HG03097 (cell line): ENCODE measurements at regions not wholly inside any gene's neighbourhood (a gene's known extent, or its start where the extent isn't known, plus 50 kb on each side); places are given as distances from the start of the nearest gene placed in this dataset.

Source experiments
- ATAC-seq: cut with Tn5 transposase; IDR thresholded peaks from one replicate; pipeline ENCODE4 v1.9.1; 2021; ENCODE audit not compliant: unreplicated experiment, low FRiP score

DNA sequence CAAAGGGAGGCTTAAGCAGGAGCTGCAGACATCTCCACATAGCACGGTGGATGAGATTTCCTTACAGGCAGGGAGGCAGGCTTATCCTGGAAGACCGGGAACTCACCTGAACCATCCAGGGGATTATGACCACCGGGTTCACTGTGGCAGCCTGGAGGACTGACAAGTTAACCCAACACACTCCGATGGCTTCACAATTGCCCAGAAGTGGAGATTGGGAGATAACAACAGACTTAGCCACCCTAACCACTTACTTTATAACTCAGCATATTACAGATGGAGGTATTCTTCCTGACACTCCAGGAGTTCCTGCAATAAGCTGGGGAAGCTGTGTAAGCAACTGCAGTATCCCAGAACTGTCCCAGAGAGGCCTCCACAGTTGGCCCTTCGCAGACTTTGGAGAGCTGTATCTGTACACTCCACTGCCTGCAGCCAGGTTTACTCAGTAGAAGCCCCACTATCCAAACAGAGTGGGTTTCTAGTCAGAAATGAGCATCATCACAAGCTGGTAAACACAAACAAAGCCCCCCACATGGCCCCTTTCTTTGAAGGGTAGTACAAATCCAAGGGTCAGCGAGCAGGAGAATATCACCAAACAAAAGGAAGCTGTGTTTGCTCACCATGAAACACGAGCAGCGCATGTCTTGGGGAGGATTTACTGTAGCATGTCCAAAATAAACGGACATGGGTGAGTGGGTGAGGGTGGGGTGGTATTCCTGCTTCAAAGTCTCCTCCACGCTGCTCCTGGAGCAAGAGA, 462.2 kb downstream of the RASEF start:
- ATAC-seq: no peak

DNA sequence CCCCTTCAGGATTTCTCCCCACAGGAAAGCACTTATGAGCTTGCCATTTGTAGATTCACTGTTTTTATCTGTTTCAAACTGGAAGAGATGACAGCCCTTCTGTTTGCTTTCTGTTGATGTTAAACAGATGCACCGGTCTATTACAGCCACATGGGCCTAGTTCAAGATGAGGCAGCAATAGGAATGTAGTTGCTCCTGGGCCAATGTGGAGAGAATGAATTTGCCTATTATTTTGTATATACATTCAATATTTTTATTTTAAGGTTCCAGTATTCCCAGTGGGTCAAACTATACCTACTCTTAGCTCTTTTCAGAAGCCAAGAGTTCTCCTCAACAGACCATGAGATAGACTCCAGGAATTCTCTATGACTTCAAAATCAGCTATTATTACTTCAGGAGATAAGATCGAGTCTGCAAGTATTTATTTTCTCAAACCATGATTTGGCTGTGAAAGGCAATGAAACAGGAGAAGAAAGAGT, 461.6 kb downstream of the RASEF start:
- ATAC-seq: no peak

DNA sequence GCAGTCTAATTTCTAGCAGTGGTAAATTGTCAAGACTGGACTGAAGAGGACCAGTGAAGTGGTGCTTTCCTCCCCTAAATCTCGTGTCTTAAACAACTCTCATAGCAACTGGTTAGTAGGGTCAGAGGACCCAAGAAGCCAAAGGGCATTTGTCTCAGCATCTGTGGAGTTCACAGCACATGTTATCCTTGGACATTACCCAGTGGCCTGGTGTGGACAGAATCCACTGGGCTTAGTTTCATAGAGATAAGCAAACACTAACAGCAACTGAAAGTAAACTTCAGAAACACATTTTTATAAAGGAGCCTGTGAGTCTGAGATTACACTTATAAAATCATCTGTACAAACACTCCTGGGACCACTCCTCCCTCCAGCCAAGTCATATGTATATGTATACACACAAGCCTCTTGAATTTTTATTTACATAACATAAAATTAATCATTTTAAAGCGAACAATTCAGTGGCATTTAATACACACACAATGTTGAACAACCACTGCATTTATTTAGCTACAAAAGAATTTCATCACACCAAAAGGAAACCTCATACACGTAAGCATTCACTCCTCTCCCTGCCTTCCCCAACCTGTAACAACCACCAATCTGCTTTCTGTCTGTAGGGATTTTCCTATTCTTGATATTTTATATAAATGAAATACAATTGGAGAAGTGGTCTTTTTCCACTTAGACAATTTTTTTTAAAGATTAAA, 457.8 kb downstream of the RASEF start:
- no peak for ATAC-seq

DNA sequence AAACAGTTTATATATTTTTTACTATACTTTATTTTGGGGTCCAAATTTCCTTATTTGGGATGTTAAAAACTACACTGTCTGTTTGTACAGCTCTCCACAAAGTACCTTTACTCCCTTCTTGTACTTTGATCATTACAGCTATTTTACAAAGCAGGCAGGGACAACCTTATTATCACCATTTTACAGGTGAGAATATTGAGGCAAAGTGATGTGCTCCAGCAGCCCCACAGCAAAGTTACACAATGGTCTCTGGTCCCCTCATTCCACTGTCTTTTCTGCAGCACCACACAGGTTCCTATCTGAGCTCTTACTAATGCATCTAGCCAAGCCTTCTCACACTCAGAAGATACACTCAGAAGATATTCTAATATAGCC, 457.3 kb downstream of the RASEF start:
- ATAC-seq: no peak

DNA sequence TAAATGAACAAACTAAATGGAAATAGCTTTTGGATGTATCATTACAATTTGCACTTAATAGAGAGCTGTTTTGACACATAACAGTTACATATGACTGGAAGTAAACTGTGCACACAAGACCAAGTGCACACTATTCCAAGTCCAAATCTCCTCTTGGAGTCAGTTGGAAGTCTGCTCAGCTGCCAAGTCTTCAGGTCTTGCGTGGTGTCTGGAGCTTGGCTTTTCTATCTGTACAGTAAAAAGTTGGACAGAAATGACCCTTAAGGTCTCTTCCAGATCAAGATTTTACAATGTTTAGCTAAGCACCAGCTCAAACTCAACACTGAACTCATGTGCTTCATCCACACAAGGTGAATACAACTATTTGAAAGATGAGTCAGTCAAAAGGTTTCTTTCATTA, 456.9 kb downstream of the RASEF start:
- ATAC-seq: no peak

DNA sequence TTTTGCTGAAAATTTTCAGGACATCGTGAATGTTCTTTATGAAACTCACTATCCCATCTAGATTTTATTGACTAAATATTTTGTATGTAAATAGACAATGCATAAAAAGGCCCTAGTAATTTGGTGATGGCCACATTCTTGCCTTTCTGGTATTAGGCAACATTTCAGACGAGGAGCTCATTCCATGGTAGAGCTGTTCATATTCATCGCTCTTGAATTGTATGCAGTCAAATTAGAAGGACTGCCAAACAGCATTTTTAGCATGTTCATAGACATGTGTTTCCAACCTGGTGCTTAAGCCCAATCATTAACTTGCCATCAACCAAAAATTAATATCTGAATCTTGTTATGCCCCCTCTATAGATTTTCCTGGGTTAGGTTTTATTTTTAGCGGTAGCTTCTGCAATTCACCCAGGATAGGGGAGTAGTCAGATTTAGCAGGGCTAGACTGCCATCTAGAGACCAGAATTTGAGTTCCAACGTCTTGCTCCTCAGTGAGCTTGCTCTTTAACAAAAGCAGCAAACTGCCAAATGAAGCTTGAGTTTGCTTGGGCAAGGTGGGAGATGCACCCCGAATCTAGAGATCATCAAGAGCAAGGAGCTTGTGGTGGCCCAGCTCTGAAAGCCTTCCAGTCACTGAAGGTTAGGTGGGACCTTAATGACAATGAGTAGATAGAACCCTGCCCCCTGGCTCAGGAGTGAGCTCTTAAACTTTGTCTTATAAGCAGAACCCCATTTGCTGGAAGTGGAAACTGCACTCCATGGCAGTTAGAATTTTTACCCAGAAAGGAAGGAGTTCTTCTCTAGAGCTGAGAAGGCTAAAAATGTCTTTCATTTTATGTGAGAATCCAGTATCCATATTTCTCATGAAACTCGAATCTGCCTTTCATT, 456.2 kb downstream of the RASEF start:
- ATAC-seq: no peak

DNA sequence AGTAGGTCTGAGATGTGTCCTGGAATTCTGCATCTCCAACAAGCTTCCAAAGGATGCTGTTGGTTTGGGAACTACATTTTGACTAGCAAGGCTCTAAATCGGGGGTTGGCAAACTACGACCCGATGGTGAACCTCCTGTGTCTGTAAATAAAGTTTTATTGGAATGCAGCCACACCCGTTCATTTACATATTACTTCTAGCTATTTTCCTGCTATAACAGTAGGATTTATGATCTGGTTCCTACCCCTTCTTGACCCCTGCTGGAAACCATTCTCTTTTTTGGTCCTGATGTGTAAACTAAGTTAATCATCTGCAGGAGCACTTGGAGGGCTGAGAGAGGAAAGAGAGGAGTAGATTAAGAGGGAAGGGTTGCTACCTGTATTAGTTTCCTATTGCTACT, 454.5 kb downstream of the RASEF start:
- ATAC-seq: no peak

DNA sequence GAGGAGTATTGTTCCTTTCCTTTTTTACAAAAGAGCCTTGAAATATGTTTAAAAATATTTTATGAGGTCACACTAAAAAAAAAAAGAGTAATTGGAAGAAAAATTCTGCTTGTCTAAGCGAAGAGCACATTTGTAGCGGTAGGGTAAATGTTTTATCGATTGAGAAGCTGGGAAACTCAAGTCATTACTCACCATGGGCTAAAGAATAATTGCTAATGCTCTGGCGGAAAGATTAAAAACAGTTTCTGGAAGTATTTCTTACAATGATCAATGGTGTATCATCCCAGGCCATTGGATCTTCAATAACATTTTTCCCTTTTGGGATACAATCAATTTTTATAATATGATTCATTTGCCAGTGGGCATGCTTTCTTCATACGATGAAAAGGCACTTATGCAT, 450.0 kb downstream of the RASEF start:
- ATAC-seq: no peak

DNA sequence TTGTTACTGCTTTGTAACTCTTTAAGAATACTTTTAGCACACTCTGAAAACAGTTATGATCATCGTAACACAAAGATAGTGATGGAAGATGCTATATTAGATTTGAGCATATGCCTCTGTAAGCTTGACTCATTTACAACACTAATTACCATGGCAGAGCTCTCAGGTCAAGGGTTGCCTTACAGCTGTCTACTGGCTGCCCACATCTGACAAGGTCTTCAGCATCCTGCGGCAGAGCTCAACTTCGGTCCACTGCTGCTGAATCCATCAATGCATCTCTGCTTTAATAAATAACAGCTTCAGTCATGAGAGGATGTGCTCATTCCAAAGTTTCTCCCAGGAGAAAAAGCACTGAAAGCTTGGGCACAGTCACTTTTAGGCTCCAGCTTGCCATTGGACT, 449.4 kb downstream of the RASEF start:
- no peak for ATAC-seq

DNA sequence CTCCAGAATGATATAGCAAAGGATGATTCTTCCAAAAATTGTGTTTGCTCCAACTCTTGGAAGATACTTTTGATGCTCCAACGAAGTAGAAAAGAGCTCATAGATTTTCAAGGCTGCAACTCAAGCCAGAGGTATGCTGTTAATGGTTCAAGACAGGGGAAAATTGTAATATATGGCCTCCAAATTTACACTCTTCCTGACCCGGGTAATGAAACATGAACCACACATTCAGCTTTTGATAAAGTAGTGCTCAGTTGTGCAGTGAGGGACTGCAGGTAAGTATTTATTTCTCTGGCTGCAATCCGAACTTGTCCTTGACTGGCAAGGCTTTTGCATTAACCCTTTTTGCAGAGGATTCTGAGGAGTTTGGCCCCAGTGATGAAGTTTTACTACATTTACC, 446.4 kb downstream of the RASEF start:
- no peak for ATAC-seq

DNA sequence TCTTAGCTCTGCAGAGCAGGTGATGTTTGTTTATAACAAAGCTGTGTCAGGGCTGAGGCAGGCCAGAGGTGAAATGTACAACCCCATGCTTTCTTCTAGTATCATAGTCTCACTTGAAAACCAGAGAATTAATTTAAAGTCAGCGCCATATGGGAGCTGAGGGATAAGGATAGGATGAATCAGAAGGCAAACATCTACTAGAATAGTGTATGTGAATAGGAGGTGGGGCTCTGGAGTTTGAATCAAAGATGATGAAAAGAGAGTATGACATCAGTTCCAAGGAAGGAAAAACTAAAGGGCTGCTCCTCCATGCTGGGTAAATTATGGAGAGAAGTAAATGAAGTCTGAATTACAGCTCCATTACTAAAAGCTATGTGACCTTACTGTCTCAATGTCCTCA, 441.5 kb downstream of the RASEF start:
- ATAC-seq: no peak

DNA sequence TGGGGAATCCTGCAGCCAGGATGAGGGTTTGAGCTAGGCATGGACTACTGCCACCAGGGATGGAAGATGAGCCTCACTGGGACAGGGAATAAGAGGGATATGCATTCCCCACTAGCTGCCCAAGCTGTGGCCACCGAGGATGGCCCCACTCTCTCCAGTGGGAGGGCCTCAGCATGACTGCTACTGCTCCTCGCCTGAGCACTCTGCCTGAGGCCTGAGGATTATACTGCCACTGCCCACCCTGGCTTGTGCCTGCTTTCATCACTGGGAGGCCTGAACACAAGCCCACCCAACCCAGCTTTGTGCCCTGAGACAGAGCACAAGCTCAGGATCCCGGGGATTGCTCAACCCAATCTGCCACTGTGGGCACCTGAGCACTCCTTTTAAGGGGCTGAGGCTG, 425.6 kb downstream of the RASEF start:
- no peak for ATAC-seq

DNA sequence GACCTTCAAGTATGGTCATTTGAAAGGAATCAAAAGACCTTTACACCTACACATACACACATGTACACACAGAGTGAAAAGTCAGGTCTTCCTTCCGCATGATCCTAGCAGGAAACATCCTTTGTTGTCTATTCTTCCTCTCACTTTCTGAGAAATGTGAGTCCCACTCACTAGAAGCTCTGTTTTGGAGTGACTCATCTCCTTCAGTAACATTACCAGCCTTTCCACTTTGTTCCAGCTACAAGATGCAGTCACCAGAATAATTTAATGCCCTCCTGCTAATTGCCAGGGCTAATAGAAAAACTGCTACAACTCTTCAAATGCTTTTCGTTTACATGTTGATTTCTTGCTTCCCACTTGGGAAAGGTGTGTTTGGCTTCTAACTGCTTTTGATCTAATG, 417.3 kb downstream of the RASEF start:
- ATAC-seq: no peak

DNA sequence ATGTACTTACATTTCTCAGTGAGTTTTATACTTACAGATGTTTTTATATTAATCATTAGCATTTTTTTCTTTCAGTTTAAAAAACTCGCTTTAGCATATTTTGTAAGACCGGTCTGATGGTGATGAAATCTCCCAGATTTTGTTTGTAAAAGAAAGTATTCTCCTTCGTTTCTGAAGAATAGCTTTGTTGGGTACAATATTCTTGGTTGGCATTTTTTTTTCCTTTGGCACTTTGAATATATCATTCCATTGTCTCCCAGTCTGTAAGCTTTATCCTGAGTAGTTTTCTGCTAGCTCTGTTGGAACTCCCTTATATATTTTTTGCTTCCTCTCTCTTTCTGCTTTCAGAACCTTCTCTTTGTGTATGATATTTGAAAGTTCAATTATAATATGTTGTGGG, 412.6 kb downstream of the RASEF start:
- no peak for ATAC-seq

DNA sequence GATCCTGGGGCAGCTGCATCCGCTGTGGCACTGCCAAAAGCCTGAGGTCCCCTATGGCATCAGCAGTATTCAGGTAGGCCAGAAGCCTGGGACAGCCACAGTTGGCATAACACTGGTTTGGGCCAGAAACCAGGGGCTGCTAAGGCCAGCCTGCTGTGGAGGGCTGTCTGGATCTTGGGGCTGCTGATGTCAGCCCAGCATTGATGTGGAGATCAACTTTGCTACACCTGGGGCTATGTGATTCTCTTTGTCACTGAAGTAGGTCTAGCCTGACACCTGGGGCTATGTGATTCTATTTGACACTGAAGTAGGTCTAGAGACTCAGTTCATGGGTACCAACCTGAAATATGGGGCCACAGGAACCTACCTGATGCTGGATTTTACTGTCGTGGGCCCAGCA, 411.5 kb downstream of the RASEF start:
- no peak for ATAC-seq

DNA sequence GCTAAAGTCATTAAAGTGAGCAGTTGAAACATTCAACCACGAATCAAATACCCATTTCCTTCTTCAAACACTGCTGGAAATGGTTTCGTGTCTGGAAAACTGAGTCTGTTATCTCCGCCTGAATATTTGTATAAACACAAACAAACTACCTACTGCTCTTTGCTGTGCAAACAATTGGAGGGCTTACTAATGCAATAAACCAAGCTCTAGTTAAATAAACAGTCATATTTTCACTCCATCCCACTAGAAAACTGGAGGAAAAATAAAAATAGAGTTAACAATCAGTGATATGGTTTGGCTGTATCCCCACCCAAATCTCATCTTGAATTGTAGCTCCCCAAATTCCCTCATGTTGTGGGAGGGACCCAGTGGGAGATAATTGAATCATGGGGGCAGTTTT, 397.6 kb downstream of the RASEF start:
- no peak for ATAC-seq

DNA sequence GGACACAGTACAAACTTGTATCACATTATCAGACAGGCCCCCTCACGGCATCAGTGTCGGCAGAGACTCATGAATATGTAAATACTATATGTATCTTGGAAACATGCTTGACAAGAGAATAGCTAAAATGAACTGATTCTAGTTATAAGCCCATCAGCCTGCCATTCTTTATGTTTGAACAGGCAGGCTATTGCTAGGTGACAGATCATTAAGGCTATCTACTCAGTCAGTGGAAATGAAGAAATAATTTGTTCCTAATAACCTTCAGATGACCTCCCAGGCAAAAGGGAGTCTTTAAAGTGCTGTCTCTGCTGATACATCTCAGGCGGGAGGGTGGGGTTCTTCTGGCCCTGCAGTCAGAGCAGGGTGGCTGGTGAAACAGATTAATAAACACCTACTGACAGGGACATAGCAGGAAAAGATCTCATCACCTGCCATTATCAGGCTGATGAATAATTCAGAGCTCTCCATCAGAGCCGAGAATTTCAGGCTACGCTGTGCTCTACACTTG, 394.2 kb downstream of the RASEF start:
- no peak for ATAC-seq

DNA sequence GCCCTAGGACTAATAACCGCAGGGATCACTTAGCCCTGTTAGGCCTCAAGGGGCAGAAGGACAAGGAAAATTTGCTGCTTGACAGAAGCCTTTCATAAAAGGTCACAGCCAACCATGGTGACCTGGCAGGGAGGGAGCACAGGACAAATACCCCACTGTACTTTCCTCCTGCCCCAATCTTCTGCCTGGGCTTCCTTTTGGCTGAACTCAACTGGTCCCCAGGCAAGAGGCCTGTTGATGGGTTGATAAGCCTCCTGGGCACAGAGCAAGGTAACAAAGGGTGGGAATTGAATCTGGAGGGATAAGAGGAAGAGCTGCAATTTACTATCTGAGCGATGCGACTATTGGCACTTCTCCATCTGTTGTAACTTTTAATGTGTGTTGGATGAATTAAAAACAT, 392.9 kb downstream of the RASEF start:
- no peak for ATAC-seq

DNA sequence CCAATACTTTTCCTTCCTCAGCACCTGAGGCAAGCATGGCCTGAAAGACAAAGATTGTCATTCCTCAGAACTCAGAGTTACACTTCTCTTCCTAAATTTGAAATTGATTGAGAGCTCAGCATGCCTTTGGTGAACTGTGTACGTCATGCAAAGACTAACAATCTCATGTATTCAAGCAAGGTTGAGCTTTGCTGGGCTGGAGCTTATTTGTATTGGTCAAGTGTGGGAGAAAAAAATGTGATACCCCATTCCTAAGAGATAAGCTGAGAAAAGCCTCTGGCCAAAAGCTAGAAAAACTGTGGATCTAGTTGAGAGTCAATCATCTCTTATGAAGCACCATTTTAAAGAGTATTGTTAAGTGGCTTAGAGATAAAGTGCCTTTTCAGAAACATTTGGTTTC, 392.2 kb downstream of the RASEF start:
- no peak for ATAC-seq

DNA sequence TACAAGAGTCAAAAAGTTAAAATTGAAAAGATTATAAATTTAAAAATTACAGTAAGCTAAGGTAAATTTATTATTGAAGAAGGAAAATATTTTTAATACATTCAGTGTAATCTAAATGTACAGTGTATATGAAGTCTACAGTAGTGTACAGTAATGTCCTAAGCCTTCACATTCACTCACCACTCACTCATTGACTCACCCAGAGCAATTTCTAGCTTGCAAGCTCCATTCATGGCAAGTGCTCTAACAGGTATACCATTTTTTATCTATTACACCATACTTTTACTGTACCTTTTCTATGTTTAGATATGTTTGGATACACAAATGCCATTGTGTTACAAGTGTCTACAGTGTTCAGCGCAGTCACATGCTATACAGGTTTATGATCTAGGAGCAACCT, 389.7 kb downstream of the RASEF start:
- ATAC-seq: no peak

DNA sequence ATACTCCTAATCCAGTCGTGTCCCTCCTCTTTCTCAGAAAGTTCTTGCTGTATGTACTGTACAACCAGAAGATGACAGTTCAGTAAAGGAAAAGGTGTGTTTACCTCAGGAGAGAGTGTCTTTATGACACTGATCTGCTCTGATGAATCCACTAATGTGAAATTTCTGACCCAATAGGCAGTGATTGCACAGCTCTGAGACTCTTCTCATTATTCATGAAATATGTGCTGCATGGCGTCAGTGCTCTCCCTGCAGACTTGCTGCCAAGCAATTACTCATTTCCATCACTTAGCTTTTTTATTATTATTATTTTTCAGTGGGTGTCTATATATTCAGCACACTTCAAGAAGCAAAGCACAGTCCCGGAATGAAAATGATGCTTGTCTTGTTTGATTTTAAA, 389.0 kb downstream of the RASEF start:
- ATAC-seq: no peak
